ENCODE measurements at regions not wholly inside any gene's neighbourhood (a gene's known extent, or its start where the extent isn't known, plus 50 kb on each side); places are given as distances from the start of the nearest gene placed in this dataset.

- TF ChIP-seq REST (IDR thresholded peaks at IDR 0.05), result no peak
- no peak for TF ChIP-seq FOXA2 (IDR thresholded peaks at IDR 0.05)
Measured at GRCh38 chr9:88754886-88755285, 219.9 kb downstream of the NXNL2 start (continued).

- no peak for DNase-seq (ENCODE audit: low spot score)
- TF ChIP-seq MAX (IDR thresholded peaks at IDR 0.05) (no peak), ZBTB33 (IDR thresholded peaks at IDR 0.05) (no peak), FOXA1 (IDR thresholded peaks at IDR 0.05) (no peak), RAD21 (IDR thresholded peaks at IDR 0.05) (no peak), NR2F2 (IDR thresholded peaks at IDR 0.05) (no peak), HNF4A (conservative IDR thresholded peaks at IDR 0.05) (no peak), EGR1 (IDR thresholded peaks at IDR 0.05; ENCODE audit: low read depth in 2 of 2) (no peak), HNF4G (IDR thresholded peaks at IDR 0.05) (no peak), CTCF (IDR thresholded peaks at IDR 0.05; ENCODE audit: low read depth, low read length, missing input control) (no peak), SP1 (IDR thresholded peaks at IDR 0.05) (no peak), JUND (IDR thresholded peaks at IDR 0.05) (no peak), RXRA (IDR thresholded peaks at IDR 0.05) (no peak), TAF1 (conservative IDR thresholded peaks at IDR 0.05) (no peak)
- Histone ChIP-seq H3K9ac (ENCODE audit: low read depth in 1 of 2, low read length in 2 of 2) (no peak overlapping the region), H3K4me3 (ENCODE audit: low read depth in 1 of 3, low read length in 3 of 3) (no peak overlapping the region), H3K27me3 (ENCODE audit: control insufficient read depth in 4 of 4, insufficient read depth in 4 of 4, low read length in 3 of 4) (peaks cover 0 to 5% (median 0%) of the 10 kb centered on the region in 4 donors), H3K36me3 (ENCODE audit: control insufficient read depth in 4 of 4, insufficient read depth in 3 of 4, low read depth in 1 of 4, low read length in 3 of 4) (no peaks in the 10 kb centered on the region), H3K9me3 (ENCODE audit: control insufficient read depth in 4 of 4, low read length in 3 of 4) (no peaks in the 10 kb centered on the region), H3K4me1 (ENCODE audit: control insufficient read depth in 4 of 4, insufficient read depth in 4 of 4, low read length in 3 of 4) (no peaks in the 10 kb centered on the region), H3K27ac (ENCODE audit: low read depth in 1 of 2, low read length in 2 of 2) (no peak overlapping the region)
- 83% methylated on average over 9 of the region's 9 CpGs for WGBS
Measured at GRCh38 chr9:88757406-88758010, 222.5 kb downstream of the NXNL2 start.

All from liver (tissue), 8 donors.